Naive B cell (primary cell): ENCODE measurements at regions not wholly inside any gene's neighbourhood (a gene's known extent, or its start where the extent isn't known, plus 50 kb on each side); places are given as distances from the start of the nearest gene placed in this dataset.

Experiments used
- ATAC-seq, 2 donors: fragments of 150-1000 bp; cut with Tn5 transposase; 2 replicates each; pipeline ENCODE4 v1.10.0; 2021; ENCODE audit warnings: low read depth in 2 of 2, mild to moderate bottlenecking in 2 of 2, moderate library complexity in 2 of 2
- DNase-seq: peaks from one replicate; pipeline ENCODE4 v3.0.0; 2022
- H3K27ac Mint-ChIP-seq, 6 donors: one replicate each; pipeline ENCODE4 v1.8.0; 2020 to 2022; ENCODE audit warnings: mild to moderate bottlenecking in 6 of 6, mixed read lengths in 6 of 6, moderate library complexity in 5 of 6, inconsistent platforms in 2 of 6
- H3K27me3 Mint-ChIP-seq, 3 donors: one replicate each; pipeline ENCODE4 v1.8.0; 2021 to 2022; ENCODE audit warnings: mixed read lengths in 3 of 3, mild to moderate bottlenecking in 1 of 3
- H3K36me3 Mint-ChIP-seq, 2 donors: one replicate each; pipeline ENCODE4 v1.8.0; 2020 to 2022; ENCODE audit warnings: mixed read lengths in 2 of 2, inconsistent platforms in 1 of 2, mild to moderate bottlenecking in 1 of 2
- H3K4me1 Mint-ChIP-seq, 3 donors: one replicate each; pipeline ENCODE4 v1.8.0; 2020 to 2022; ENCODE audit warnings: mixed read lengths in 3 of 3, inconsistent platforms in 1 of 3, mild to moderate bottlenecking in 1 of 3, moderate library complexity in 1 of 3
- H3K4me3 Mint-ChIP-seq, 8 donors: one replicate each; pipeline ENCODE4 v1.8.0; 2020 to 2022; ENCODE audit warnings: mild to moderate bottlenecking in 8 of 8, mixed read lengths in 8 of 8, moderate library complexity in 8 of 8, inconsistent platforms in 2 of 8
- H3K9me3 Mint-ChIP-seq, 7 donors: one replicate each; pipeline ENCODE4 v1.8.0; 2020 to 2022; ENCODE audit warnings: mixed read lengths in 7 of 7, mild to moderate bottlenecking in 5 of 7, inconsistent platforms in 2 of 7, moderate library complexity in 1 of 7

DNA sequence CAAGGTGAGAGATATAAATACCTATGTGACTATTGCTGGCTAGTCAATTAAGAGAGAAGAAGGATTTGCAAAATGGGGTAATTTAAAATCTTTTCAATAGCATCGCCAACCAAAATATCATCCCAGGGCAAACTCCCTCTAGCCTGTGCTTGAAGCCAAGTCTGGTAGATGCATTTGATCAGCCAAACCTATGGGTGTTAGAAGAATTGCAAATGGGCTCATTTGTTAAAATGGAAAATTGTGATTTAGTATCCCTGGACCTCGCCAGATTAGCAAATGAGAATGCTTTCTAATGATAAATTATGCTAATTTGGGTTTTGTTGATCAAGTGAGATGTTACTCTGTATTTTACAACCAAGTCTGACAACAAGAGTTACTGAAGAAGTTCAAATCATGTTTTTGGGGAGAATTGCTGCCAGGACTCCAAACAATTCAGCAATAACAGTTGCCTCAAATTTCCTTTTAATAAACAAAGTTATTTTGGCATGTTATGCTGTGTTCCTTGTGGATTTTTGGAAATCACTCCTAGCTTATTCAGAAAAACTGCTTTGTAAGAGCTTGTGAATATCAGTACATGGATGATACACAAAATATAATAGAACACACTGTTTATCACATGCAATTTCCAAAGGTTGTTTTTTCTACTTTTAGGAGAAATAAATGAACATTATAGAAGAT lies 272.5 kb upstream of the PARD3B start:
- Mint-ChIP-seq H3K4me3 (no peak overlapping the region), H3K9me3 (peaks cover 2 to 15% (median 6%) of the 10 kb centered on the region in 7 donors), H3K36me3 (no peaks in the 10 kb centered on the region), H3K4me1 (no peaks in the 10 kb centered on the region), H3K27me3 (peaks cover 0 to 7% (median 2%) of the 10 kb centered on the region in 3 donors), H3K27ac (no peak overlapping the region)
- ATAC-seq (no peak), DNase-seq (no peak)

DNA sequence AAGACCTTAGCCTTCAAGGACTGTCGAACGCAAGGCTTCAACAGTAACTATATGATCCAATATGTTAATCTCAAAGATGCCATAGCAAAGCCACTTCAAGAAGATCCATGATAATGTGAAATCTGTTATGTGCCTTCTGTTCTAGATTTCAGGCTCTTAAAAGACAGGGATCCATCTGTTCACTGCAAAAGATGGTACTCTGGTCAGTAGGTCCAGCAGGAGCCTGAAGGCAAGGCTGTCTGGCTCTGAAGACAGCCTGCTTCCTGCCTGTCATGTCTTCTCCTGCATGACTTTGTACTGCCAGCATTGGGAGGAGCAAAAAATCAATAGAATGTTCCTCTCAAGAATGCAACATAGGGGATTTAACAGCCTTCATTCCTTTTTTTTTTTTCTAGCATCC lies 270.8 kb upstream of the PARD3B start:
- H3K27ac Mint-ChIP-seq, result no peak overlapping the region
- peaks cover 2 to 15% (median 6%) of the 10 kb centered on the region in 7 donors for H3K9me3 Mint-ChIP-seq
- DNase-seq (no peak), ATAC-seq (no peak)
- H3K4me1 Mint-ChIP-seq, result no peaks in the 10 kb centered on the region
- no peaks in the 10 kb centered on the region for H3K36me3 Mint-ChIP-seq
- H3K4me3 Mint-ChIP-seq, result no peak overlapping the region
- peaks cover 0 to 7% (median 3%) of the 10 kb centered on the region in 3 donors for H3K27me3 Mint-ChIP-seq

DNA sequence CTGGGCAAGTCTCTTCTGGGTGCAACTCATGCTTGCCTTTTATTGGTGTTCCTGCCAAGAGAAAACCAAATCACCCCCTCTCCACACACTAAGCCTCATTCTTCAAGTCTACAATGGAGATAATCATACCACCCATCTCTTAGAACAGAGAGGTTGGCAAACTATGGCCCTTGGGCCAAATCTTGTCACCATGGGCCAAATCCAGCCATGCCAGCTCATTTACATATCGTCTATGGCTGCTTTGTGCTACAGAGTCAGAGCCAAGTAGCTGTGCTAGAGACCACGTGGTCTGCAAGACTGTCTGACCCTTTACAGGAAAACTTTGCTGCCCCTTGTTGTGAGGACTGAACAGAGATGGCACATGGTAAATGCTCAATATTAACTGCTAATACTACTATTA lies 270.3 kb upstream of the PARD3B start:
- no peak overlapping the region for H3K27ac Mint-ChIP-seq
- no peak overlapping the region for H3K4me3 Mint-ChIP-seq
- no peaks in the 10 kb centered on the region for H3K4me1 Mint-ChIP-seq
- H3K27me3 Mint-ChIP-seq, result peaks cover 0 to 7% (median 3%) of the 10 kb centered on the region in 3 donors
- H3K36me3 Mint-ChIP-seq, result no peaks in the 10 kb centered on the region
- DNase-seq (no peak), ATAC-seq (no peak)
- peaks cover 2 to 12% (median 6%) of the 10 kb centered on the region in 7 donors for H3K9me3 Mint-ChIP-seq

DNA sequence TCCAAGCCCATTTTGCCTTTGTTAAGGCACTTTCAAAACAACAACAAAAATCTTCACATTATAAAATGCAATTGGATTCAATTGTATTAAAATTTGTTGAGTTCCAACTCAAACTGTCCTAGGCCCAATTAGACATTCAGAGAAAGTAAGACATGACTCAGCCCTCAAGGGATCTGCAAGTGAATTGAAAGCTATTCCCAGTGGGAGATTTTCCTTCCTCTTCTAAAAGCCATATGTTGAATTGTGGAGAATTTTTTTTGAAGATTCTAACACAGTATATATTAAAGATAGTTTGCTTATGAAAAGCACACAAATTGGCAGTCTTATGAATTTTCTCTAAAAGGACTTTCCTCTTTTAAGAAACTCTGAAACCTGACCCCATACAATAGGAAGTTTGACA lies 268.0 kb upstream of the PARD3B start:
- H3K27ac Mint-ChIP-seq, result no peak overlapping the region
- DNase-seq (no peak), ATAC-seq (no peak)
- H3K36me3 Mint-ChIP-seq, result no peaks in the 10 kb centered on the region
- no peak overlapping the region for H3K4me3 Mint-ChIP-seq
- H3K27me3 Mint-ChIP-seq, result peaks cover 0 to 7% (median 3%) of the 10 kb centered on the region in 3 donors
- no peaks in the 10 kb centered on the region for H3K4me1 Mint-ChIP-seq
- H3K9me3 Mint-ChIP-seq, result peaks cover 0 to 2% (median 0%) of the 10 kb centered on the region in 7 donors

DNA sequence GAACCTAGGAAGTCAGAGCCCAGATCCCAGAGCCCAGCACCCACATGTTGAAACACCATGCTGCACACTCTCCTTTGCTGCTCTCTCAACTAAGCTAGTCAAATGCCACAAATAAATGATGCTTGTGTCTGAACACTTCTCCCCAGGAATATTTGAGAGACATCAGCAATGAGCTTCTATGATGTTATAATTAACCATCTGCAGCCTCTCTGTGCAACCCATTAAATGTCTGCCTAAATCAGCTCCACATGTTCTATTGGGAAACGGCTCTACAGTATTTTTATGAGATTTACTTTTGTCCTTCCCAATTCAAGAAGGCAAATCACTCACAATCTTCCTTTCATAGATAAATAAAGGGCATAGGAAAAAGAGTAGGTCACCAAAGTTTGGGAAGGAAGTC lies 266.8 kb upstream of the PARD3B start:
- no peaks in the 10 kb centered on the region for H3K9me3 Mint-ChIP-seq
- ATAC-seq, result no peak
- no peak overlapping the region for H3K27ac Mint-ChIP-seq
- peaks cover 0 to 7% (median 3%) of the 10 kb centered on the region in 3 donors for H3K27me3 Mint-ChIP-seq
- no peaks in the 10 kb centered on the region for H3K4me1 Mint-ChIP-seq
- no peak for DNase-seq
- no peaks in the 10 kb centered on the region for H3K36me3 Mint-ChIP-seq
- H3K4me3 Mint-ChIP-seq, result no peak overlapping the region

DNA sequence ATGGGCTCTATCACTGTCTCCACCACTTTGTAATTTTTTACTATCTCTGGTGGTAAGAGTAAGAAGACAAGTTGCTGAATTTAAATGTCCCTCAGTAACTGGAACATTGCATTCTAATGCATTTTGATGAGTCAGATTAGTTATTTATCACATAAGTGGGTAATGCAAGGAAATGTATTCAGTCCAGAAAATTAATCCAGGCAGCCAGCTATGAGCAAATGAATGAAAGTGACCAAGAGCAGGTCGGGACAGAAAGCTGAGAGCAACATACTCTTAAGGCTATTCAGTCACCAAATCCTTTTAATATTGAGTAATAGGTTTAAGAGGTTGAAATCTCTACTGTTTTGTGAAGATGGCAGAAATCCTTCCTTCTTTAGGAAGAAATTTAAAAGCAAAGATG lies 265.5 kb upstream of the PARD3B start:
- ATAC-seq (no peak), DNase-seq (no peak)
- Mint-ChIP-seq H3K9me3 (peaks cover 0 to 2% (median 0%) of the 10 kb centered on the region in 7 donors), H3K4me3 (no peak overlapping the region), H3K4me1 (no peaks in the 10 kb centered on the region), H3K36me3 (no peaks in the 10 kb centered on the region), H3K27me3 (peaks cover 0 to 15% (median 3%) of the 10 kb centered on the region in 3 donors), H3K27ac (no peak overlapping the region)

DNA sequence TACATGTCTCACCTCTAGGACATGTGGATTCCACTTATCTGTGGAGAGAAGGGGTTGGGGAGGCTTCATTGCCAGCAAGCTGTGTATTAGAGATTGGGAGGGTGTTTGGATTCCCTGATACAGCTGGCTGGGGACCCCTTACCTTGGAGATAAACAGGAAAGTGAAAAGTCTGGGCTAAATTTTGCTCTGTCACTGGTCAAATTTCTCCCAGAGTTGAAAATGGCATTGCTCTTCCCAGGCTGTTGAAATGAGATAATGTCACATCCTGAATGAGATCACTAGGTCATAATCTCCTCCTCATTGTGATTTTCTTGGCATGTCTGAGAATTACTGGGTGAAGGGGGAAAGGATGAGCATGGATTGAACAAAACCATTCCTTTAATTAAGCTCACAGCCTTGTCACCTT lies 265.0 kb upstream of the PARD3B start:
- Mint-ChIP-seq H3K4me1 (no peaks in the 10 kb centered on the region), H3K4me3 (no peak overlapping the region), H3K9me3 (peaks cover 0 to 2% (median 0%) of the 10 kb centered on the region in 7 donors), H3K27ac (no peak overlapping the region), H3K36me3 (no peaks in the 10 kb centered on the region), H3K27me3 (peaks cover 0 to 15% (median 3%) of the 10 kb centered on the region in 3 donors)
- DNase-seq, result no peak
- no peak for ATAC-seq

DNA sequence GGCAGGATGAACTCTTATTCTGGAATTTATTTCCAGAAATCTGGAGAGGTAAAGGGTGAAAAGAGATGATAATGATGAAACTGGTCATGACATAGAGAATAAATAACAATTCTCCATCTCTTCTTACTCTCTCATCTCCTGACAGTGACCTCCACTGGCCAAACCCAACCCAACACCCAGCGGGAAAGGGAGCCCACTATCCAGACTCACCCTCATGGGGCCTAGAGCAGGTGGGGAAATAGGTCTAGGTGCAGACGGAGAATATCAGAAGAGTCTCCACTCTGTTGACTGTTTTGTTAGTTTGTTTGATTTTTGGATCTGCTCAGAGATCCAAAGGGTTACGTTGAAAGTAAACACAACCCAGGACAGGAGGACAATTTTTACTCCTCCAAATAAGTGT lies 263.2 kb upstream of the PARD3B start:
- ATAC-seq, result no peak
- peaks cover 0 to 7% (median 3%) of the 10 kb centered on the region in 3 donors for H3K27me3 Mint-ChIP-seq
- no peaks in the 10 kb centered on the region for H3K4me1 Mint-ChIP-seq
- no peak for DNase-seq
- peaks cover 0 to 2% (median 0%) of the 10 kb centered on the region in 7 donors for H3K9me3 Mint-ChIP-seq
- H3K27ac Mint-ChIP-seq, result no peak overlapping the region
- no peaks in the 10 kb centered on the region for H3K36me3 Mint-ChIP-seq
- no peak overlapping the region for H3K4me3 Mint-ChIP-seq

DNA sequence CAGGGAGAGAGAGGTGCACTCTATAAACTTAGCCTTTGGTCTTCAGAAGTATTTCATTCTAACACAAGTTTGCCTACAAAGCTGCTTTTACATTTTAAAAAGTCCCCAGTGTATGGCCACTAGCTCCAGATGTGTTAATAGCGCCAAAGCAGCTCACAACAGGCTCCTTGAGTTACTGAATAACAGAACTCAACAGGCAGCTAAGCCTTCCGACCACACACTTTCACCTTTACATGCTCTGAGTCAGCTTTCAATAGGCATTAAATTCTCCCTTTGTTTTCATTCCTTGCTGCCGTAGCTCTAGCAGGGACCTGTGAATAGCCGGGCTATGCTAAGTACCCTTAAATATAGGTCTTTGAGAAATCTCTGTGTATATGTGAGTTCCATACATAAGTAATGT lies 262.8 kb upstream of the PARD3B start:
- no peak for DNase-seq
- Mint-ChIP-seq H3K9me3 (peaks cover 0 to 2% (median 0%) of the 10 kb centered on the region in 7 donors), H3K27me3 (peaks cover 0 to 7% (median 3%) of the 10 kb centered on the region in 3 donors), H3K4me3 (no peak overlapping the region), H3K36me3 (no peaks in the 10 kb centered on the region), H3K27ac (peak overlapping the region in 1 of 6 donors; percentile 25), H3K4me1 (no peaks in the 10 kb centered on the region)
- no peak for ATAC-seq

DNA sequence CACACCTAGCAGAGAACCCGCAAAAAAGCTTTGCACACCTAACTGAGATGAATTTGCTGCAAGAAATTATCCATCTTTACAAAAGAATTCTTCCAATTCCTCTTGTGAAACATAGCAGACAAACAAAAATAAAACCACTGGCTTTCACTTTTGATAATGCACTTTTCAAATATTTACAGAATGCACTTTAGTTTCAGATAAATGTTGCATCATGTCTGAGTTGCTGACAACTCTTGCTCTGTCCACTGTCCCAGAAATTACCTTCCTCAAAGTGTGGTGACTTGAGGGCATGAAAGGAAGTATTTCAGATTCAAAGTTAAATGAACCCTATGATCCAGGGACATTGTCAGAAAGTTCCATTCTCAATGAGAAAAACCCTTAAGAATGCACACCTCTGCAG lies 256.2 kb upstream of the PARD3B start:
- no peaks in the 10 kb centered on the region for H3K4me1 Mint-ChIP-seq

DNA sequence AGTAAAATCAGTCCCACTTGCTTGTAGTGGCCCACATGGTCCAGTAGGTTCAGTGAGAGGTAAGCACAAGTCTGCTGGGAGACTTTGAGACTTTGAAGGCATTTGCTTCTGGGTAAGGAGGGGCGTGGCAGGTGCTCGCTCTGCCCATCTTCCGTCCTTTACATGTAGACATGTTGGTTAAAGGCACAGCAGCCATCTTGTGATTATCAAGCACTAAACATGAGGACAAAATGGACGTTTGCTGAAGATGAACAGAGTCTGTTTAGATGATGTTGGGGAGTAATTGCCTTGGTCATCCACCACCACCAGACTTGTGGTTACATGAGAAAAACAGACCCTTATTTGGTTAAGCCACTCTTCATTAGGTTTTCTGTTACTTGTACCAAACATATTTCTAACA lies 252.8 kb upstream of the PARD3B start:
- Mint-ChIP-seq H3K4me1 (no peaks in the 10 kb centered on the region), H3K27ac (no peak overlapping the region), H3K36me3 (no peaks in the 10 kb centered on the region), H3K4me3 (no peak overlapping the region), H3K9me3 (peaks cover 0 to 3% (median 0%) of the 10 kb centered on the region in 7 donors), H3K27me3 (peaks cover 10 to 22% (median 16%) of the 10 kb centered on the region in 3 donors)
- DNase-seq (no peak), ATAC-seq (no peak)

More for the DNA sequence above, 256.2 kb upstream of the PARD3B start:
- Mint-ChIP-seq H3K4me3 (no peak overlapping the region), H3K27ac (no peak overlapping the region), H3K36me3 (no peaks in the 10 kb centered on the region), H3K27me3 (peaks cover 10 to 17% (median 10%) of the 10 kb centered on the region in 3 donors), H3K9me3 (peaks cover 0 to 3% (median 0%) of the 10 kb centered on the region in 7 donors)
- no peak for DNase-seq
- no peak for ATAC-seq

DNA sequence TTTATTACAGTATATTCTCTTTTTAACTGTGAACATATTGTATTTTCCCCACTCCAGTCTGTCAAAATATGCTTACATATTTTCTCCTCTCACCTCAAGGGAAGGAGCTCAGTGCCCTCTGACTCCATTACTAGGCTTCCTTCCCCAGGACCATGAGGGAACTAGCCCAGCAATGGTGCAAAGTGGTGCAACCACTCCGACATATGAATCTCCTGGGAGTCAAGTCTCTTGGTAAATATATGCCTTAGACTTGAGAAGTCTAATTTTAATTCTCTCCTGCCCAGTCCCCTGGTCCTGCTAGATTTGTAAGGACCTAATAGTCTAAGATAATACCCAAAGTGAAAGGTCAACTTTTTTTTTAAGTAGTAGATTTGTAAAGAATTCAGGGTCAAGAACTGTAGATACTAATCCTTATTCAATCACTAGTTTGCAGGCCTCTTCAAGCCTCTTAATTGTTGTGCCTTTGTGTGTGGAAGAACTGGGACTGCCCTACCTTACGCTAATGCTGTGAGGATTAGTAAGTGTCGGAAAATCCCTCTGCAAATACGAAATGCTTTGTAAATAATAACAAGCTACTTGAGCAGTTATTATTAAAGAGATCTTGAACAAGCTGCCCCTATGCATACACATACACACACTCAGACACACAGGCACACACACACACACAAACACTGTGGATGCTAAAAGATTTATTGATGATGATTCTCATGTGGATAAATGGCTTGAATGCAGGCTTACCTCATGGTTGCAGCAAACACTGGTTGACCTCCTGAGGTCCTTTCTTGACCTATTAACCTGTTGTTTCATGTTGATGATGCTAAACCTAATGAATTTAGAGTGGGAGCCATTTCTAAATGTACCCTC lies 251.2 kb upstream of the PARD3B start:
- no peak for ATAC-seq
- peaks cover 0 to 3% (median 0%) of the 10 kb centered on the region in 7 donors for H3K9me3 Mint-ChIP-seq
- H3K4me1 Mint-ChIP-seq, result no peaks in the 10 kb centered on the region

DNA sequence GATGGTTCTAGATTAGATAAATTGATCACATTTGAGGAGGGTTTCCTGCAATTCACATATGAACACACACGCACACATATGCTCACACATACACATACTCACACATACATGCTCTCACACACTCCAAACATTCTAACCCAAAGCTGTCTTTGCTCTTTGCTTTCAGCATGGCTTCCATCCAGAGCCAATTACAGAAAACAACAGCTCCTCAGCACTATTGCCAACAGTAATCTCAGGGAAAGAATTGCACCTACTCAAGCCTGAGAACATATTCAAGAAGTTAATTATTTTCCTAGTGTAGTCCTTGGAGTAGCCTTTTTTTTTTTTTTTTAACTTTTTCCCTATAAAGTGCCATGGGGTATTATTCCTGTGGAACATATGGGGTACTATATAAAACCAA lies 246.9 kb upstream of the PARD3B start:
- Mint-ChIP-seq H3K9me3 (no peaks in the 10 kb centered on the region), H3K27me3 (peaks cover 0 to 7% (median 6%) of the 10 kb centered on the region in 3 donors), H3K36me3 (no peaks in the 10 kb centered on the region), H3K4me3 (no peak overlapping the region), H3K4me1 (no peaks in the 10 kb centered on the region), H3K27ac (no peak overlapping the region)
- no peak for ATAC-seq
- DNase-seq, result no peak

More for the DNA sequence above, 251.2 kb upstream of the PARD3B start:
- H3K4me3 Mint-ChIP-seq, result no peak overlapping the region
- H3K36me3 Mint-ChIP-seq, result no peaks in the 10 kb centered on the region
- H3K27me3 Mint-ChIP-seq, result peaks cover 10 to 22% (median 16%) of the 10 kb centered on the region in 3 donors
- DNase-seq, result no peak
- no peak overlapping the region for H3K27ac Mint-ChIP-seq

DNA sequence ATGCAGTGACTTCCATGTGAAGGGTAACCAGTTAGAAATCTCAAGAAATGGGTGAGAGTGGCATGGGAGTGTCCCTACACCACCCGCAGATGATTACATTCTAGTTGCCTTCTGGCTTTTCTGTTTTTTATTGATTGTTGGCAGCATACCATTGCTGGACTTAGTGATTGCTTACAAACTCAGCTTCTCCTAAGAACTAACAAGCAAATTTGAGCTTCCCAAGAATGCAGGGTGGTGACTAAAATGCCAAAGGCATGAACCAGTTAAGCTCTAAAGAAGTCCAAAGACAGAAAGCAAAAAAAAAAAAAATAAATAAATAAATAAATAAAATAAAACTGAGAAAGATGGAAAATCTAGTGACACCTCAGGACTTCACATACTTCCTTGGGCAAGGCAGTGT lies 245.5 kb upstream of the PARD3B start:
- Mint-ChIP-seq H3K4me1 (no peaks in the 10 kb centered on the region), H3K9me3 (no peaks in the 10 kb centered on the region), H3K36me3 (no peaks in the 10 kb centered on the region), H3K4me3 (no peak overlapping the region), H3K27me3 (peaks cover 0 to 7% (median 6%) of the 10 kb centered on the region in 3 donors), H3K27ac (no peak overlapping the region)
- ATAC-seq, result no peak
- no peak for DNase-seq
